ENCODE measurements at regions not wholly inside any gene's neighbourhood (a gene's known extent, or its start where the extent isn't known, plus 50 kb on each side); places are given as distances from the start of the nearest gene placed in this dataset.
"Not testable (repeated sequence)": the region's sequence is repeated elsewhere in the genome, so short reads cannot be mapped to it uniquely, and the experiment has no call there.

DNA sequence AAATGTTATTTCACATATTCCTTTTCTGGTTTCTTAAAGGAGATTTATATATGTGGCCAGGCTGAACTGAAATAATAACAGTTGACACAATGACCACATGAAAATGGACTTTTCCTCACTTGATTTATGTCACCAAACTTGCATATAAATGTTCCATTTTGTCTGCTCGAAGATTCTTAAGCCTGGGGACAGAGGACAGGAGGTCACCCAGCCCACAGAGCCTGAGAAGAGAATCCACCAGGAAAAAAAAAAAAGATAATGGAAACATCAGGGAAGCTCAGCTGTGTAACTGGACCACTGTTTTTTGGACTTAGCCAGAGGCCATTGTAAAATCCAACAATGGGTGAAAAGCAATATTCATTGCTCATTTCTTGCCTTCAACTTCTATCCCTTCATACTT, 359.0 kb upstream of the FGF16 start:
- Mint-ChIP-seq H3K27ac (no peak overlapping the region), H3K9me3 (ENCODE audit: low read depth) (peaks cover 41% of the 10 kb centered on the region), H3K27me3 (no peaks in the 10 kb centered on the region), H3K36me3 (ENCODE audit: insufficient read depth) (no peaks in the 10 kb centered on the region), H3K4me1 (ENCODE audit: low read depth) (no peaks in the 10 kb centered on the region), H3K4me3 (ENCODE audit: low read depth) (no peak overlapping the region)
- TF ChIP-seq, protein P1, sequence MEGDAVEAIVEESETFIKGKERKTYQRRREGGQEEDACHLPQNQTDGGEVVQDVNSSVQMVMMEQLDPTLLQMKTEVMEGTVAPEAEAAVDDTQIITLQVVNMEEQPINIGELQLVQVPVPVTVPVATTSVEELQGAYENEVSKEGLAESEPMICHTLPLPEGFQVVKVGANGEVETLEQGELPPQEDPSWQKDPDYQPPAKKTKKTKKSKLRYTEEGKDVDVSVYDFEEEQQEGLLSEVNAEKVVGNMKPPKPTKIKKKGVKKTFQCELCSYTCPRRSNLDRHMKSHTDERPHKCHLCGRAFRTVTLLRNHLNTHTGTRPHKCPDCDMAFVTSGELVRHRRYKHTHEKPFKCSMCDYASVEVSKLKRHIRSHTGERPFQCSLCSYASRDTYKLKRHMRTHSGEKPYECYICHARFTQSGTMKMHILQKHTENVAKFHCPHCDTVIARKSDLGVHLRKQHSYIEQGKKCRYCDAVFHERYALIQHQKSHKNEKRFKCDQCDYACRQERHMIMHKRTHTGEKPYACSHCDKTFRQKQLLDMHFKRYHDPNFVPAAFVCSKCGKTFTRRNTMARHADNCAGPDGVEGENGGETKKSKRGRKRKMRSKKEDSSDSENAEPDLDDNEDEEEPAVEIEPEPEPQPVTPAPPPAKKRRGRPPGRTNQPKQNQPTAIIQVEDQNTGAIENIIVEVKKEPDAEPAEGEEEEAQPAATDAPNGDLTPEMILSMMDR (IDR thresholded peaks at IDR 0.05; ENCODE audit: unreplicated experiment): no peak
- DNase-seq (ENCODE audit: low spot score, unreplicated experiment): no peak

GRCh38 chrX:77114501-77114900, 332.7 kb upstream of the FGF16 start:
- no peaks in the 10 kb centered on the region for H3K36me3 Mint-ChIP-seq (ENCODE audit: insufficient read depth)
- H3K27ac Mint-ChIP-seq: no peak overlapping the region
- no peak overlapping the region for H3K4me3 Mint-ChIP-seq (ENCODE audit: low read depth)
- DNase-seq (ENCODE audit: low spot score, unreplicated experiment): no peak
- TF ChIP-seq, protein P1 (IDR thresholded peaks at IDR 0.05; ENCODE audit: unreplicated experiment): peak; percentile 9
- no peaks in the 10 kb centered on the region for H3K4me1 Mint-ChIP-seq (ENCODE audit: low read depth)
- H3K27me3 Mint-ChIP-seq: no peaks in the 10 kb centered on the region
- peaks cover 13% of the 10 kb centered on the region for H3K9me3 Mint-ChIP-seq (ENCODE audit: low read depth)

GRCh38 chrX:77118686-77119085, 328.5 kb upstream of the FGF16 start:
- no peaks in the 10 kb centered on the region for H3K27me3 Mint-ChIP-seq
- H3K4me3 Mint-ChIP-seq (ENCODE audit: low read depth): no peak overlapping the region
- H3K36me3 Mint-ChIP-seq (ENCODE audit: insufficient read depth): no peaks in the 10 kb centered on the region
- H3K4me1 Mint-ChIP-seq (ENCODE audit: low read depth): no peaks in the 10 kb centered on the region
- DNase-seq (ENCODE audit: low spot score, unreplicated experiment): no peak
- H3K27ac Mint-ChIP-seq: no peak overlapping the region
- peaks cover 12% of the 10 kb centered on the region for H3K9me3 Mint-ChIP-seq (ENCODE audit: low read depth)
- TF ChIP-seq, protein P1 (IDR thresholded peaks at IDR 0.05; ENCODE audit: unreplicated experiment): no peak

- Mint-ChIP-seq H3K27ac (no peak overlapping the region), H3K4me3 (ENCODE audit: low read depth) (no peak overlapping the region), H3K27me3 (no peaks in the 10 kb centered on the region), H3K36me3 (ENCODE audit: insufficient read depth) (no peaks in the 10 kb centered on the region), H3K9me3 (ENCODE audit: low read depth) (peaks cover 10% of the 10 kb centered on the region), H3K4me1 (ENCODE audit: low read depth) (no peaks in the 10 kb centered on the region)
- DNase-seq (ENCODE audit: low spot score, unreplicated experiment): no peak
- TF ChIP-seq, protein P1 (IDR thresholded peaks at IDR 0.05; ENCODE audit: unreplicated experiment): no peak
These were observed 327.5 kb upstream of the FGF16 start for GRCh38 chrX:77119706-77120105.

GRCh38 chrX:77123917-77124316, 323.3 kb upstream of the FGF16 start:
- H3K27ac Mint-ChIP-seq; H3K27me3 Mint-ChIP-seq; H3K4me1 Mint-ChIP-seq (ENCODE audit: low read depth); H3K4me3 Mint-ChIP-seq (ENCODE audit: low read depth); DNase-seq (ENCODE audit: low spot score, unreplicated experiment); H3K36me3 Mint-ChIP-seq (ENCODE audit: insufficient read depth): not testable (repeated sequence)
- H3K9me3 Mint-ChIP-seq (ENCODE audit: low read depth): peaks cover 23% of the 10 kb centered on the region

DNA sequence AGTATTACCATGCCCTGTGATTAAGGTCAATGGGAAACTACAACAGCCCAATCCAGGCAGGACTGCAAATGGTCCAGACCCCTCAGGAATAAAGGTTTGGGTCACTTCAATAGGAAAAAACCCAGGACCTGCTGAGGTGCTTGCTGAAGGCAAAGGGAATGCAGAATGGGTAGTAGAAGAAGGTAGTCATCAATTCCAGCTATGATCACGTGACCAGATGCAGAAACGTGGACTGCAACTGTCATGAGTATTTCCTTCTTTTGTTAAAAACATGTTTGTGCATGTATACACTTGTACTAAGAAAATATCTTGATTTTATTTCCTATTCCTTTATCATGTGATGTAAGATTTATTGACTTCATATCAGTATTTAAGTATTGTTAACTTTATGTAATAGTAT, 319.6 kb upstream of the FGF16 start:
- H3K36me3 Mint-ChIP-seq (ENCODE audit: insufficient read depth); H3K4me3 Mint-ChIP-seq (ENCODE audit: low read depth); H3K27me3 Mint-ChIP-seq; H3K4me1 Mint-ChIP-seq (ENCODE audit: low read depth); DNase-seq (ENCODE audit: low spot score, unreplicated experiment); H3K27ac Mint-ChIP-seq: not testable (repeated sequence)
- peaks cover 28% of the 10 kb centered on the region for H3K9me3 Mint-ChIP-seq (ENCODE audit: low read depth)
